ENCODE measurements at regions not wholly inside any gene's neighbourhood (a gene's known extent, or its start where the extent isn't known, plus 50 kb on each side); places are given as distances from the start of the nearest gene placed in this dataset.

GRCh38 chr4:71251261-71251660, 87.6 kb upstream of the SLC4A4 start:
- H3K4me3 ChIP-seq (ENCODE audit: severe bottlenecking): no peak overlapping the region
- DNase-seq (ENCODE audit: low spot score) (no peak), ATAC-seq (ENCODE audit: low read depth) (no peak)
- no peak overlapping the region for H3K27ac ChIP-seq (ENCODE audit: poor library complexity, severe bottlenecking)
- no peaks in the 10 kb centered on the region for H3K4me1 ChIP-seq (ENCODE audit: insufficient read depth, poor library complexity, severe bottlenecking)
- no peaks in the 10 kb centered on the region for H3K9me3 ChIP-seq (ENCODE audit: severe bottlenecking)
- H3K36me3 ChIP-seq (ENCODE audit: low read depth): no peaks in the 10 kb centered on the region
- no peak for TF ChIP-seq CTCF (IDR thresholded peaks at IDR 0.05; ENCODE audit: poor library complexity, severe bottlenecking)
- H3K27me3 ChIP-seq (ENCODE audit: insufficient read depth, poor library complexity, severe bottlenecking): no peaks in the 10 kb centered on the region

GRCh38 chr4:71253545-71253944, 85.3 kb upstream of the SLC4A4 start:
- DNase-seq (ENCODE audit: low spot score) (no peak), ATAC-seq (ENCODE audit: low read depth) (no peak)
- no peak overlapping the region for H3K27ac ChIP-seq (ENCODE audit: poor library complexity, severe bottlenecking)
- no peak overlapping the region for H3K4me3 ChIP-seq (ENCODE audit: severe bottlenecking)
- TF ChIP-seq CTCF (IDR thresholded peaks at IDR 0.05; ENCODE audit: poor library complexity, severe bottlenecking): no peak
- H3K36me3 ChIP-seq (ENCODE audit: low read depth): no peaks in the 10 kb centered on the region
- no peaks in the 10 kb centered on the region for H3K27me3 ChIP-seq (ENCODE audit: insufficient read depth, poor library complexity, severe bottlenecking)
- no peaks in the 10 kb centered on the region for H3K4me1 ChIP-seq (ENCODE audit: insufficient read depth, poor library complexity, severe bottlenecking)
- H3K9me3 ChIP-seq (ENCODE audit: severe bottlenecking): no peaks in the 10 kb centered on the region

- Histone ChIP-seq H3K27me3 (ENCODE audit: insufficient read depth, poor library complexity, severe bottlenecking) (no peaks in the 10 kb centered on the region), H3K27ac (ENCODE audit: poor library complexity, severe bottlenecking) (no peak overlapping the region), H3K9me3 (ENCODE audit: severe bottlenecking) (no peaks in the 10 kb centered on the region), H3K4me3 (ENCODE audit: severe bottlenecking) (no peak overlapping the region), H3K4me1 (ENCODE audit: insufficient read depth, poor library complexity, severe bottlenecking) (peaks cover under 1% of the 10 kb centered on the region), H3K36me3 (ENCODE audit: low read depth) (no peaks in the 10 kb centered on the region)
- no peak for ATAC-seq (ENCODE audit: low read depth)
- DNase-seq (ENCODE audit: low spot score): no peak
- no peak for TF ChIP-seq CTCF (IDR thresholded peaks at IDR 0.05; ENCODE audit: poor library complexity, severe bottlenecking)
These were observed 84.3 kb upstream of the SLC4A4 start for GRCh38 chr4:71254451-71255012.

- peaks cover 13% of the 10 kb centered on the region for H3K4me1 ChIP-seq (ENCODE audit: insufficient read depth, poor library complexity, severe bottlenecking)
- no peak overlapping the region for H3K27ac ChIP-seq (ENCODE audit: poor library complexity, severe bottlenecking)
- H3K9me3 ChIP-seq (ENCODE audit: severe bottlenecking): no peaks in the 10 kb centered on the region
- no peak for TF ChIP-seq CTCF (IDR thresholded peaks at IDR 0.05; ENCODE audit: poor library complexity, severe bottlenecking)
- no peaks in the 10 kb centered on the region for H3K36me3 ChIP-seq (ENCODE audit: low read depth)
- H3K27me3 ChIP-seq (ENCODE audit: insufficient read depth, poor library complexity, severe bottlenecking): no peaks in the 10 kb centered on the region
- DNase-seq (ENCODE audit: low spot score) (no peak), ATAC-seq (ENCODE audit: low read depth) (no peak)
- H3K4me3 ChIP-seq (ENCODE audit: severe bottlenecking): no peak overlapping the region
These were observed 82.8 kb upstream of the SLC4A4 start for GRCh38 chr4:71255976-71256375.

- no peak for TF ChIP-seq CTCF (IDR thresholded peaks at IDR 0.05; ENCODE audit: poor library complexity, severe bottlenecking)
- Histone ChIP-seq H3K4me3 (ENCODE audit: severe bottlenecking) (no peak overlapping the region), H3K36me3 (ENCODE audit: low read depth) (no peaks in the 10 kb centered on the region), H3K4me1 (ENCODE audit: insufficient read depth, poor library complexity, severe bottlenecking) (peaks cover 13% of the 10 kb centered on the region), H3K27ac (ENCODE audit: poor library complexity, severe bottlenecking) (no peak overlapping the region), H3K9me3 (ENCODE audit: severe bottlenecking) (no peaks in the 10 kb centered on the region), H3K27me3 (ENCODE audit: insufficient read depth, poor library complexity, severe bottlenecking) (no peaks in the 10 kb centered on the region)
- DNase-seq (ENCODE audit: low spot score) (no peak), ATAC-seq (ENCODE audit: low read depth) (no peak)
These were observed 81.1 kb upstream of the SLC4A4 start for GRCh38 chr4:71257761-71258160.
